OCI-LY7 (cell line): ENCODE measurements at regions not wholly inside any gene's neighbourhood (a gene's known extent, or its start where the extent isn't known, plus 50 kb on each side); places are given as distances from the start of the nearest gene placed in this dataset.

Source experiments
- BruUV-seq: library from RNA; stranded (reverse); fragments of 400-500 nt; replicated peaks from 2 replicates; lab custom pipeline; 2021; lab: Mats Ljungman, UMichigan
- CTCF ChIA-PET: fragments of 300-600 bp; sonication (Branson Sonifier 250); formaldehyde crosslinking; loops from one replicate; lab custom pipeline; 2022; ENCODE audit warnings: antibody characterized with exemption; ENCODE audit not compliant: unreplicated experiment; lab: Charles Lee
- POLR2A ChIA-PET: fragments of 300-600 bp; sonication (Branson Sonifier 250); formaldehyde crosslinking; loops from one replicate; lab custom pipeline; 2022; ENCODE audit warnings: antibody characterized with exemption; lab: Charles Lee
- DNase-seq: peaks from one replicate; pipeline ENCODE4 v3.0.0-alpha.2; 2015; ENCODE audit warnings: low spot score
- H2AFZ ChIP-seq: fragments of 200-600 bp; sonication (generic), shearing (Covaris generic); 2 replicates; pipeline ENCODE4 v1.6.1; 2014; ENCODE audit warnings: mild to moderate bottlenecking, antibody characterized with exemption, low read length, moderate library complexity
- H3K27ac ChIP-seq: fragments of 200-600 bp; sonication (generic); 2 replicates; pipeline ENCODE4 v1.5.1; 2014; ENCODE audit warnings: mixed run types, low read depth, mild to moderate bottlenecking, moderate library complexity, low read length, inconsistent platforms; ENCODE audit not compliant: poor library complexity, severe bottlenecking
- H3K36me3 ChIP-seq: fragments of 200-600 bp; sonication (generic); 2 replicates; pipeline ENCODE4 v1.6.1; 2014; ENCODE audit warnings: mild to moderate bottlenecking, antibody characterized with exemption, low read length, moderate library complexity, mixed read lengths; ENCODE audit not compliant: insufficient read depth
- H3K4me1 ChIP-seq: fragments of 200-600 bp; sonication (generic); 2 replicates; pipeline ENCODE4 v1.5.1; 2014; ENCODE audit warnings: mild to moderate bottlenecking, low read length; ENCODE audit not compliant: insufficient read depth, poor library complexity, severe bottlenecking
- H3K4me2 ChIP-seq: fragments of 200-600 bp; sonication (generic); 2 replicates; pipeline ENCODE4 v1.6.1; 2014; ENCODE audit warnings: mild to moderate bottlenecking, low read length
- H3K4me3 ChIP-seq: fragments of 200-600 bp; sonication (generic); 2 replicates; pipeline ENCODE4 v1.5.1; 2014; ENCODE audit warnings: mild to moderate bottlenecking, low read depth, low read length; ENCODE audit not compliant: poor library complexity, severe bottlenecking
- H3K79me2 ChIP-seq: fragments of 200-600 bp; sonication (generic); 2 replicates; pipeline ENCODE4 v1.6.1; 2016; ENCODE audit warnings: low read depth, mild to moderate bottlenecking, low read length, moderate library complexity, mixed read lengths; ENCODE audit not compliant: insufficient read depth
- H3K9me2 ChIP-seq: fragments of 200-600 bp; sonication (generic); 2 replicates; pipeline ENCODE4 v1.6.1; 2016; ENCODE audit warnings: mild to moderate bottlenecking, low read length, mixed read lengths; ENCODE audit not compliant: insufficient read depth
- H3K9me3 ChIP-seq: fragments of 200-600 bp; sonication (generic); 2 replicates; pipeline ENCODE4 v1.6.1; 2014; ENCODE audit warnings: mild to moderate bottlenecking, mixed run types, low read length, mixed read lengths
- H4K20me1 ChIP-seq: fragments of 200-600 bp; sonication (generic); 2 replicates; pipeline ENCODE4 v1.6.1; 2014; ENCODE audit warnings: mild to moderate bottlenecking, antibody characterized with exemption, low read length, moderate library complexity, mixed read lengths; ENCODE audit not compliant: insufficient read depth
- CTCF ChIP-seq: fragments of 200-600 bp; sonication (generic); conservative IDR thresholded peaks from 2 replicates; pipeline ENCODE4 v1.5.1; 2014; ENCODE audit warnings: mild to moderate bottlenecking, antibody characterized with exemption, low read length, moderate library complexity, mixed read lengths
- EZH2phosphoT487 ChIP-seq: fragments of 200-600 bp; sonication (generic); IDR thresholded peaks from 2 replicates; pipeline ENCODE4 v1.6.1; 2018; ENCODE audit warnings: low read depth, borderline replicate concordance, mild to moderate bottlenecking, mixed run types, antibody characterized with exemption, low read length, moderate library complexity, mixed read lengths
- intact Hi-C: fragments of 100-400 bp; cut with micrococcal nuclease; formaldehyde crosslinking; loops from one replicate; pipeline ENCODE4 v1.10.0; 2022; ENCODE audit not compliant: unreplicated experiment

GRCh38 chr13:106695139-106695538 lies 127.2 kb upstream of the ARGLU1 start:
- no peaks in the 10 kb centered on the region for H3K4me1 ChIP-seq
- CTCF ChIA-PET: no interaction called here
- intact Hi-C loops: no loop called here

GRCh38 chr13:106691861-106692260 lies 123.9 kb upstream of the ARGLU1 start:
- Histone ChIP-seq H3K36me3 (no peaks in the 10 kb centered on the region), H2AFZ (no peak overlapping the region), H4K20me1 (no peaks in the 10 kb centered on the region), H3K9me2 (no peaks in the 10 kb centered on the region), H3K9me3 (no peaks in the 10 kb centered on the region), H3K4me3 (no peak overlapping the region), H3K79me2 (no peaks in the 10 kb centered on the region), H3K4me2 (no peak overlapping the region), H3K4me1 (no peaks in the 10 kb centered on the region), H3K27ac (no peak overlapping the region)
- no peak for DNase-seq
- CTCF ChIA-PET: no interaction called here
- intact Hi-C loops: no loop called here
- no TSS peak for BruUV-seq
- POLR2A ChIA-PET: no interaction called here
- TF ChIP-seq CTCF: no peak
- TF ChIP-seq EZH2phosphoT487: no peak

More at GRCh38 chr13:106695139-106695538, 127.2 kb upstream of the ARGLU1 start:
- TF ChIP-seq EZH2phosphoT487 (no peak), CTCF (no peak)
- POLR2A ChIA-PET: no interaction called here
- no peak for DNase-seq
- Histone ChIP-seq H3K9me2 (no peaks in the 10 kb centered on the region), H3K4me3 (no peak overlapping the region), H3K36me3 (no peaks in the 10 kb centered on the region), H4K20me1 (no peaks in the 10 kb centered on the region), H3K79me2 (no peaks in the 10 kb centered on the region), H2AFZ (no peak overlapping the region), H3K27ac (no peak overlapping the region), H3K4me2 (no peak overlapping the region), H3K9me3 (no peaks in the 10 kb centered on the region)
- no TSS peak for BruUV-seq

GRCh38 chr13:106691341-106691740 lies 123.4 kb upstream of the ARGLU1 start:
- POLR2A ChIA-PET: no interaction called here
- no TSS peak for BruUV-seq

More at GRCh38 chr13:106691341-106691740, 123.4 kb upstream of the ARGLU1 start:
- H4K20me1 ChIP-seq: no peaks in the 10 kb centered on the region
- intact Hi-C loops: no loop called here
- no peaks in the 10 kb centered on the region for H3K79me2 ChIP-seq
- no peak for TF ChIP-seq EZH2phosphoT487
- no peak for TF ChIP-seq CTCF
- no peaks in the 10 kb centered on the region for H3K9me3 ChIP-seq
- no peak overlapping the region for H2AFZ ChIP-seq
- CTCF ChIA-PET: no interaction called here
- H3K4me2 ChIP-seq: no peak overlapping the region
- H3K27ac ChIP-seq: no peak overlapping the region
- H3K4me3 ChIP-seq: no peak overlapping the region
- H3K4me1 ChIP-seq: no peaks in the 10 kb centered on the region
- no peaks in the 10 kb centered on the region for H3K36me3 ChIP-seq
- no peaks in the 10 kb centered on the region for H3K9me2 ChIP-seq
- DNase-seq: no peak
